SJSA1 (cell line): ENCODE measurements at regions not wholly inside any gene's neighbourhood (a gene's known extent, or its start where the extent isn't known, plus 50 kb on each side); places are given as distances from the start of the nearest gene placed in this dataset.
"Not testable (repeated sequence)": the region's sequence is repeated elsewhere in the genome, so short reads cannot be mapped to it uniquely, and the experiment has no call there.

Experiments
- DNase-seq, 2 experiments: peaks; one replicate each; pipeline ENCODE4 v3.0.0-alpha.2; 2015 to 2020; ENCODE audit warnings: low spot score in 2 of 2, low read depth in 1 of 2
- H3K27ac ChIP-seq: fragments of 250-450 bp; sonication (Bioruptor Pico); 2 replicates; pipeline ENCODE4 v1.5.1; 2020; ENCODE audit warnings: mild to moderate bottlenecking, moderate library complexity
- H3K27me3 ChIP-seq: fragments of 250-450 bp; sonication (Bioruptor Pico); replicated peaks from 2 replicates; pipeline ENCODE4 v1.5.1; 2020; ENCODE audit warnings: mild to moderate bottlenecking, moderate library complexity
- H3K36me3 ChIP-seq: fragments of 250-450 bp; sonication (Bioruptor Pico); 2 replicates; pipeline ENCODE4 v1.5.1; 2020; ENCODE audit warnings: mild to moderate bottlenecking
- H3K4me1 ChIP-seq: fragments of 250-450 bp; sonication (Bioruptor Pico); replicated peaks from 2 replicates; pipeline ENCODE4 v1.6.1; 2021; ENCODE audit warnings: mild to moderate bottlenecking
- H3K4me3 ChIP-seq: fragments of 250-450 bp; sonication (Bioruptor Pico); 2 replicates; pipeline ENCODE4 v1.5.1; 2020; ENCODE audit warnings: mild to moderate bottlenecking
- H3K9me3 ChIP-seq: fragments of 250-450 bp; sonication (Bioruptor Pico); replicated peaks from 2 replicates; pipeline ENCODE4 v1.5.1; 2020; ENCODE audit warnings: mild to moderate bottlenecking

DNA sequence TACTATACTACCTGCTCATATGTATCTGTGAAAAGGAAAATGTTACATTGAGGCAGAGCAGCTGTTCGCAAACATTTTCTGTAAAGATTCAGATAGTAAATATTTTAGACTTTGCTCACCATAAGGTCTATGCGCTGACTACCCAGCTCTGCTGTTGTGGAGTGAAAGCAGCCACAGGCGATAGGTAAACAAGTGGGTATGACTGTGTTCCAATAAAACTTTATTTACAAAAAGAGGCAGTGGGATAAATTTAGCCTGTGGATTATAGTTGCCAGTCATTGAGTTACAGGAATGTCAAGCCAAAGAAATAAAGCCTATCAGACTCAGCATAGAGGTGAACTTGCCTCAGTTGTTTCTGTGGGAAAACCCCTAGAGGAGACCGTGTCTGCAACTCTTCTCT is 487.7 kb upstream of the API5 start:
- no peak overlapping the region for H3K4me3 ChIP-seq
- no peaks in the 10 kb centered on the region for H3K4me1 ChIP-seq
- no peaks in the 10 kb centered on the region for H3K36me3 ChIP-seq
- no peaks in the 10 kb centered on the region for H3K9me3 ChIP-seq
- H3K27me3 ChIP-seq: no peaks in the 10 kb centered on the region
- H3K27ac ChIP-seq: no peak overlapping the region
- no peak for DNase-seq

DNA sequence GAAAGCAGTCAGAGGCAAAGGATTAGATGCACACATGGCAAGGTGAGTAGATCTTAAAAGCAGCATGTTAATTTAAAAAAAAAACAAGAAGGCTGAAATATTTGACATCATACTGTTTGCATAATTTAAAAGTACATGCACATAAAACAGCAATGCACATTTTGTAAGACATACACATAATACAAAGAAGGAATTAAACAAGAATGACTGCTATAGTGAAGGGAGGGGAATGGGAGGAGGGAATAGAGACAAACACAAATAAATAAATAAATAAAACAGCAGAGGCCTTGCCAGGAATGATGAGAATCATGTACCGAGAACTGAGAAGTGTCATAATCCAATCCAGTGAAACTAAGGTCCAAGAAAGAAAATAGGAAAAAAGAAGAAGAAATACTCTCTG is 486.2 kb upstream of the API5 start:
- Histone ChIP-seq H3K9me3 (no peaks in the 10 kb centered on the region), H3K36me3 (no peaks in the 10 kb centered on the region), H3K27ac (no peak overlapping the region), H3K27me3 (no peaks in the 10 kb centered on the region), H3K4me3 (no peak overlapping the region), H3K4me1 (no peaks in the 10 kb centered on the region)
- DNase-seq: no peak

DNA sequence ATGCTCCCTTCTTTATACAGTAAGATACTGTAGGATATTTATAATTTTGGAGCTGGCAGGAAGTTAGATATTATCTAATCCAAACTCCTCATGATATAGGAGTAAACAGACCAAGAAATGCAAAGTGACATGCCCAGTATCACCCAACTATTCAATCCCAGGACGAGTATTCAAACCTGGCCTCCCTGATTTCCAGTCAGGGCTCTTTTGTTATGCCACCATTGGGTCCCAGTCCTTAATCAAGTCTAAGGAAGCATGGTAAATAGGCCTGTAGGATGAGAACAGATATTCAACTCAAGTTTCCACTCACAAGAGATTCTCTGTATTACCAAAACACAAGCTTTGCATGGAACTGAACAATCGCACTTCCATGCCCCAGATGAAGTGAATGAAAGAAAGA is 484.0 kb upstream of the API5 start:
- DNase-seq: no peak

DNA sequence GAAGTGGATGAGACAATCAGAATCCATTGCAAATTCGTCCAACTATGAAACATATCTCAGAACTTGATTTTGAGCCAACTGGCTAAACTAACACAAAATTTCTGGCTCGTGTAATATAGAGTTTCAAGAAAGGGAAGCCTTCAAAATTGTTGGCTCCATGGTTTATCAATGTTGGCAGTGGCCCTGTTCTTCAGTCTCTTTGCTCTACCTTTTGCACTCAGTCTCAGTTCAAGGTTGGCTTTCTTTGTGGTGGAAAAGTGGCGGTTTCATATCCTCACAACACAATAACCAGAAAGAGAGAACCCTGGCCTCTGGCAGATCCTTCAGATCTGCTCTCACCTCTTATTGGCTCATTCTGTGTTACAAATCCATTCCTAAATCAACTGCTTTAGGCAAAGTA is 473.8 kb upstream of the API5 start:
- H3K27me3 ChIP-seq: peaks cover 10% of the 10 kb centered on the region; the same call in 1 of the 2 replicates
- H3K36me3 ChIP-seq: no peaks in the 10 kb centered on the region
- no peak overlapping the region for H3K27ac ChIP-seq
- H3K4me1 ChIP-seq: no peaks in the 10 kb centered on the region
- H3K9me3 ChIP-seq: no peaks in the 10 kb centered on the region; the same call in 1 of the 2 replicates
- no peak overlapping the region for H3K4me3 ChIP-seq
- no peak for DNase-seq

More for the DNA sequence above, 484.0 kb upstream of the API5 start:
- Histone ChIP-seq H3K36me3 (no peaks in the 10 kb centered on the region), H3K27ac (no peak overlapping the region), H3K4me3 (no peak overlapping the region), H3K9me3 (no peaks in the 10 kb centered on the region), H3K27me3 (no peaks in the 10 kb centered on the region), H3K4me1 (no peaks in the 10 kb centered on the region)

- no peak for DNase-seq
- Histone ChIP-seq H3K27me3 (peaks cover 5% of the 10 kb centered on the region; the same call in 1 of the 2 replicates), H3K4me1 (no peaks in the 10 kb centered on the region), H3K27ac (no peak overlapping the region), H3K36me3 (no peaks in the 10 kb centered on the region), H3K9me3 (no peaks in the 10 kb centered on the region; the same call in 1 of the 2 replicates), H3K4me3 (no peak overlapping the region)
Observed at GRCh38 chr11:42840176-42840829, 471.5 kb upstream of the API5 start.

- H3K27ac ChIP-seq: no peak overlapping the region
- no peaks in the 10 kb centered on the region; the same call in 1 of the 2 replicates for H3K9me3 ChIP-seq
Observed at GRCh38 chr11:42840860-42841259, 470.9 kb upstream of the API5 start.

GRCh38 chr11:42841556-42841955 is 470.2 kb upstream of the API5 start:
- DNase-seq: no peak
- Histone ChIP-seq H3K27ac (no peak overlapping the region), H3K4me1 (no peaks in the 10 kb centered on the region)

More at GRCh38 chr11:42840860-42841259, 470.9 kb upstream of the API5 start:
- DNase-seq: no peak
- no peaks in the 10 kb centered on the region for H3K36me3 ChIP-seq
- no peak overlapping the region for H3K4me3 ChIP-seq
- no peaks in the 10 kb centered on the region for H3K4me1 ChIP-seq
- H3K27me3 ChIP-seq: peaks cover 5% of the 10 kb centered on the region; the same call in 1 of the 2 replicates

DNA sequence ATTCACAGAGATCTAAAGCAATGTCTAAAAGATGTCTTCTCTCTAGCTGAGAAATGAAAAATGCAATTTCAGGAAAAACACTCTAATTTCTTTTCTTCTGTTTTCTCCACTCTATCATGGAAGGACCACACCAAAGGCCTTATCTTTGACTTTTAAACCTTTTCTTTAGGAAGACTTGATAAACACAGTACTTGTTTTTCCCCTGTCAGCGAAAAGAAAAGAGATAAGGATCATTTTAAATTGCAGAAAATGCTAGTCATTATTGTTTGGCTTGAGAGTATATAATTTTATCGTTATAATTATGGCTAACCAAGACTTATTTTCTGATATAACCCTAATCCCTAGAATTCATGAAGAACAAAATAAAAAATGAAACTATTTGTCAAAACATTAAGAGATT is 462.4 kb upstream of the API5 start:
- H3K36me3 ChIP-seq: no peaks in the 10 kb centered on the region
- no peak overlapping the region for H3K4me3 ChIP-seq
- H3K27me3 ChIP-seq: no peaks in the 10 kb centered on the region
- no peaks in the 10 kb centered on the region for H3K9me3 ChIP-seq
- H3K27ac ChIP-seq: no peak overlapping the region
- no peaks in the 10 kb centered on the region for H3K4me1 ChIP-seq
- DNase-seq: no peak

More at GRCh38 chr11:42841556-42841955, 470.2 kb upstream of the API5 start:
- H3K36me3 ChIP-seq: no peaks in the 10 kb centered on the region
- no peak overlapping the region for H3K4me3 ChIP-seq
- no peaks in the 10 kb centered on the region; the same call in 1 of the 2 replicates for H3K9me3 ChIP-seq
- H3K27me3 ChIP-seq: peaks cover 5% of the 10 kb centered on the region; the same call in 1 of the 2 replicates

GRCh38 chr11:42857344-42857743 is 454.5 kb upstream of the API5 start:
- DNase-seq: no peak
- no peaks in the 10 kb centered on the region for H3K4me1 ChIP-seq
- no peak overlapping the region for H3K27ac ChIP-seq
- no peaks in the 10 kb centered on the region for H3K9me3 ChIP-seq
- no peaks in the 10 kb centered on the region for H3K36me3 ChIP-seq
- no peaks in the 10 kb centered on the region; the same call in 1 of the 2 replicates for H3K27me3 ChIP-seq
- no peak overlapping the region for H3K4me3 ChIP-seq

GRCh38 chr11:42870480-42870879 is 441.3 kb upstream of the API5 start:
- no peak overlapping the region for H3K27ac ChIP-seq
- no peak for DNase-seq
- no peak overlapping the region for H3K4me3 ChIP-seq
- no peaks in the 10 kb centered on the region for H3K27me3 ChIP-seq
- H3K9me3 ChIP-seq: no peaks in the 10 kb centered on the region
- H3K4me1 ChIP-seq: no peaks in the 10 kb centered on the region
- H3K36me3 ChIP-seq: no peaks in the 10 kb centered on the region

DNA sequence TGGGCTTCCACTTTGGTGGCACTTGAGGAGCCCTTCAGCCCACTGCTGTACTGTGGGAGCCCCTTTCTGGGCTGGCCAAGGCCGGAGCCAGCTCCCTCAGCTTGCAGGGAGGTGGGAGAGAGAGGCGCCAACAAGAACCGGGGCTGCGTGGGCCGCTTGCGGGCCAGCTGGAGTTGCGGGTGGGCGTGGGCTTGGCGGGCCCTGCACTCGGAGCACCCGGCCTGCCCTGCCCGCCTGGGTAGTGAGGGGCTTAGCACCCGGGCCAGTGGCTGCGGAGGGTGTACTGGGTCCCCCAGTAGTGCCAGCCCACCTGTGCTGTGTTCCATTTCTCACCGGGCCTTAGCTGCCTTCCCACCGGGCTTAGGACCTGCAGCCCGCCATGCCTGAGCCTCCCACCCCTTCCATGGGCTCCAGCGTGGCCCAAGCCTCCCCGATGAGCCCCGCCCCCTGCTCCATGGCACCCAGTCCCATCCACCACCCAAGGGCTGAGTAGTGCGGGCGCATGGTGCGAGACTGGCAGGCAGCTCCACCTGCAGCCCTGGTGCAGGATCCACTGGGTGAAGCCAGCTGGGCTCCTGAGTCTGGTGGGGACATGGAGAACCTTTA is 437.9 kb upstream of the API5 start:
- DNase-seq, H3K36me3 ChIP-seq, H3K4me1 ChIP-seq, H3K4me3 ChIP-seq, H3K27me3 ChIP-seq, H3K27ac ChIP-seq, H3K9me3 ChIP-seq: not testable (repeated sequence)

DNA sequence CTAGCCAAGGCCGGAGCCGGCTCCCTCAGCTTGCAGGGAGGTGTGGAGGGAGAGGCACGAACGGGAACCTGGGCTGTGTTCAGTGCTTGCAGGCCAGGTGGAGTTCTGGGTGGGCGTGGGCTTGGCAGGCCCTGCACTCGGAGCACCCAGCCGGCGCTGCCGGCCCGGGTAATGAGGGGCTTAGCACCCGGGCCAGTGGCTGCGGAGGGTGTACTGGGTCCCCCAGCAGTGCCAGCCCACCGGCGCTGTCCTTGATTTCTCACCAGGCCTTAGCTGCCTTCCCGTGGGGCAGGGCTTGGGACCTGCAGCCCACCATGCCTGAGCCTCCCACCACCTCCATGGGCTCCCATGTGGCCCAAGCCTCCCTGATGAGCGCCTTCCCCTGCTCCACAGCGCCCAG is 430.5 kb upstream of the API5 start:
- not testable (repeated sequence) for H3K27me3 ChIP-seq, H3K4me3 ChIP-seq, H3K36me3 ChIP-seq, H3K4me1 ChIP-seq, H3K27ac ChIP-seq, H3K9me3 ChIP-seq, DNase-seq

- Histone ChIP-seq H3K4me3 (no peak overlapping the region), H3K4me1 (no peaks in the 10 kb centered on the region), H3K36me3 (no peaks in the 10 kb centered on the region), H3K27me3 (no peaks in the 10 kb centered on the region), H3K27ac (no peak overlapping the region), H3K9me3 (no peaks in the 10 kb centered on the region)
- no peak for DNase-seq
Observed at GRCh38 chr11:42890773-42891172, 421.0 kb upstream of the API5 start.

DNA sequence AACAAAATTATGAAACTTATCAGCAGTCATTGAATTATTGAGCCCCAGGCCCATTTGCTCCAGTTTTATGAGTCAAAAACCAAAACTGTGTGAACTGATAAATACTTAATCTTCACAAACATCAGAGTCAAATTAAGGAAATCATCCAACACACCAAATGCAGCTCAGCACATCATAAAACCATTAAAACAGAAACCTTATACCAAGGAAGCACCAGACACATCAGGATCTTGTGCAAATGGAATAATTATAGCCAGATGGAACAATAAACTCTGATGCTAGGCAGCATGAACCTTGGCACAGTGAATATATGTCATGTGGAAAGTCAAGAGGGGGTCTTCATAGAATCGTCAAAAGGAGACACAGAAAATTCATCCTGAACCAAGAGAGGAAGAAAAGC is 410.7 kb upstream of the API5 start:
- H3K27me3 ChIP-seq: no peaks in the 10 kb centered on the region
- H3K9me3 ChIP-seq: no peaks in the 10 kb centered on the region; the same call in 1 of the 2 replicates
- H3K4me3 ChIP-seq: no peak overlapping the region
- H3K27ac ChIP-seq: no peak overlapping the region
- H3K36me3 ChIP-seq: no peaks in the 10 kb centered on the region
- H3K4me1 ChIP-seq: no peaks in the 10 kb centered on the region
- DNase-seq: no peak
